ENCODE measurements at regions not wholly inside any gene's neighbourhood (a gene's known extent, or its start where the extent isn't known, plus 50 kb on each side); places are given as distances from the start of the nearest gene placed in this dataset.

- ATAC-seq (ENCODE audit: low read depth) (no peak), DNase-seq (no peak)
- no peak overlapping the region for H3K18ac ChIP-seq (ENCODE audit: low read depth, low read length)
- H3K4ac ChIP-seq (ENCODE audit: low read depth, low read length): no peak overlapping the region
- H2AK9ac ChIP-seq (replicated peaks; ENCODE audit: low read depth, low read length, poor library complexity): no peak overlapping the region
- in situ Hi-C loops (cut with MboI; ENCODE audit: low sequenced_read_pairs): no loop called here
- H3K79me1 ChIP-seq (ENCODE audit: low read depth in 1 of 2, low read length in 2 of 2): no peaks in the 10 kb centered on the region
- TF ChIP-seq RAD21 (IDR thresholded peaks at IDR 0.05; ENCODE audit: low read length) (no peak), CEBPB (IDR thresholded peaks at IDR 0.05; ENCODE audit: low read depth, low read length) (no peak), POLR2A (IDR thresholded peaks at IDR 0.05; ENCODE audit: low read depth, low read length) (no peak), USF2 (IDR thresholded peaks at IDR 0.05; ENCODE audit: low read depth, low read length) (no peak), MXI1 (IDR thresholded peaks at IDR 0.05; ENCODE audit: borderline replicate concordance, low read depth, low read length) (no peak), CHD1 (IDR thresholded peaks at IDR 0.05; ENCODE audit: low read depth, low read length) (no peak), SMC3 (IDR thresholded peaks at IDR 0.05; ENCODE audit: low read depth, low read length) (no peak), NFE2L2 (IDR thresholded peaks at IDR 0.05; ENCODE audit: low read depth, low read length) (no peak), BHLHE40 (IDR thresholded peaks at IDR 0.05; ENCODE audit: low read depth, low read length) (no peak), RFX5 (IDR thresholded peaks at IDR 0.05; ENCODE audit: low read depth, low read length) (no peak), CTCF (conservative IDR thresholded peaks at IDR 0.05; ENCODE audit: low read depth, low read length) (no peak), ELK1 (IDR thresholded peaks at IDR 0.05; ENCODE audit: borderline replicate concordance, low read depth, low read length) (no peak), MAZ (IDR thresholded peaks at IDR 0.05; ENCODE audit: borderline replicate concordance, low read depth, low read length) (no peak)
- no peak overlapping the region for H4K91ac ChIP-seq (ENCODE audit: insufficient read depth, low read depth, low read length)
- ChIA-PET POLR2A (ENCODE audit: unreplicated experiment) (no interaction called here), CTCF (no interaction called here)
- H2AFZ ChIP-seq (replicated peaks; ENCODE audit: low read length, poor library complexity): no peak overlapping the region
- no peaks in the 10 kb centered on the region for H3K4me1 ChIP-seq (ENCODE audit: control insufficient read depth, insufficient read depth, low read length)
- H3K27ac ChIP-seq (ENCODE audit: insufficient read depth, low read length): no peak overlapping the region
- no peak overlapping the region for H2AK5ac ChIP-seq (ENCODE audit: low read depth, low read length)
- no peak overlapping the region for H2BK120ac ChIP-seq (ENCODE audit: low read depth, low read length)
- no peak overlapping the region for H2BK5ac ChIP-seq (ENCODE audit: low read depth, low read length, poor library complexity, severe bottlenecking)
- H4K8ac ChIP-seq (ENCODE audit: low read depth in 2 of 2, low read length in 2 of 2): no peak overlapping the region
- H2BK15ac ChIP-seq (ENCODE audit: low read depth, low read length): no peak overlapping the region
- no CpG with 5 or more reads among the region's 13 CpGs for WGBS, 2 experiments (ENCODE audit: extremely low coverage in 2 of 2, insufficient read length in 1 of 2)
- dilution Hi-C loops (cut with HindIII; ENCODE audit: low sequenced_read_pairs, unreplicated experiment): no loop called here
- H3K9me3 ChIP-seq (ENCODE audit: control insufficient read depth, insufficient read depth, low read length): no peaks in the 10 kb centered on the region
- intact Hi-C loops (cut with micrococcal nuclease): no loop called here
- H3K23ac ChIP-seq (ENCODE audit: low read depth, low read length): no peak overlapping the region
- H3K56ac ChIP-seq (ENCODE audit: extremely low read depth, insufficient read depth, low read length): no peak overlapping the region
- no TSS peak for BruUV-seq (replicated peaks)
- H3K9ac ChIP-seq (ENCODE audit: low read depth, low read length): no peak overlapping the region
- H3K9me1 ChIP-seq (ENCODE audit: insufficient read depth, low read length): no peaks in the 10 kb centered on the region
- no peak overlapping the region for H3K4me2 ChIP-seq (ENCODE audit: low read depth, low read length)
- H3K14ac ChIP-seq (replicated peaks; ENCODE audit: low read depth, low read length): no peak overlapping the region
- H2BK20ac ChIP-seq (ENCODE audit: low read depth, low read length): no peak overlapping the region
- no peaks in the 10 kb centered on the region for H4K20me1 ChIP-seq (ENCODE audit: insufficient read depth, low read length)
- H3K4me3 ChIP-seq (ENCODE audit: insufficient read depth, low read depth, low read length): no peak overlapping the region
- no peaks in the 10 kb centered on the region for H3K36me3 ChIP-seq (ENCODE audit: control insufficient read depth, insufficient read depth, low read length)
- no peaks in the 10 kb centered on the region for H3K27me3 ChIP-seq (ENCODE audit: control insufficient read depth, insufficient read depth, low read length)
- H4K5ac ChIP-seq (ENCODE audit: low read depth, low read length): no peak overlapping the region
Measured at GRCh38 chr14:21894003-21894897, 220.6 kb upstream of the OR4E1 start.

Measured in IMR-90 (cell line).